SH-SY5Y (cell line): ENCODE measurements at regions not wholly inside any gene's neighbourhood (a gene's known extent, or its start where the extent isn't known, plus 50 kb on each side); places are given as distances from the start of the nearest gene placed in this dataset.

Experiments used
- GATA2 ChIP-seq: IDR thresholded peaks from 2 replicates; pipeline ENCODE4 v1.6.1; 2011; ENCODE audit warnings: mild to moderate bottlenecking, low read depth, low read length
- GATA3 ChIP-seq: IDR thresholded peaks from 2 replicates; pipeline ENCODE4 v1.6.1; 2011; ENCODE audit warnings: low read depth, mild to moderate bottlenecking, low read length, moderate library complexity

- TF ChIP-seq GATA2 (no peak), GATA3 (no peak)
Measured at GRCh38 chr12:46506961-46507360, 134.4 kb upstream of the SLC38A2 start.
